GM12878 (cell line): ENCODE measurements at regions not wholly inside any gene's neighbourhood (a gene's known extent, or its start where the extent isn't known, plus 50 kb on each side); places are given as distances from the start of the nearest gene placed in this dataset.

Source experiments
- ATAC-seq: fragments of 200-7000 bp; cut with Tn5 transposase; 3 replicates; pipeline ENCODE4 v1.9.1; 2020; ENCODE audit warnings: mild to moderate bottlenecking, moderate library complexity
- BruUV-seq: library from RNA; stranded (reverse); fragments of 400-500 nt; replicated peaks from 2 replicates; lab custom pipeline; 2021; lab: Mats Ljungman, UMichigan
- CTCF ChIA-PET: fragments of 300-600 bp; sonication (Branson Sonifier 250); formaldehyde crosslinking; extraction: SDS; loops from one replicate; lab custom pipeline; 2021; ENCODE audit warnings: inconsistent platforms; lab: Yijun Ruan, JAX
- POLR2A ChIA-PET: fragments of 350-600 bp; formaldehyde crosslinking; extraction: SDS; loops from one replicate; lab custom pipeline; 2021; ENCODE audit warnings: inconsistent platforms; lab: Charles Lee
- RAD21 ChIA-PET: fragments of 300-600 bp; sonication (Branson Sonifier 250); formaldehyde crosslinking; loops from one replicate; lab custom pipeline; 2023; ENCODE audit warnings: antibody characterized with exemption; ENCODE audit not compliant: unreplicated experiment; lab: Charles Lee
- SMC1A ChIA-PET: fragments of 300-600 bp; sonication (Branson Sonifier 250); formaldehyde crosslinking; loops from one replicate; lab custom pipeline; 2023; ENCODE audit not compliant: unreplicated experiment, uncharacterized antibody; lab: Charles Lee
- DNase-seq: peaks from one replicate; pipeline ENCODE4 v3.0.0-alpha.2; 2011; ENCODE audit warnings: low read depth, low spot score
- FAIRE-seq: peaks from 3 replicates; lab custom pipeline; 2011; peaks lifted over from hg19 to GRCh38; lab: Jason Lieb, UNC
- H2AFZ ChIP-seq: 2 replicates; pipeline ENCODE4 v1.6.0; 2011; ENCODE audit warnings: low read depth, low read length, control low read depth; ENCODE audit not compliant: control insufficient read depth
- H3K27ac ChIP-seq: 2 replicates; pipeline ENCODE4 v1.5.1; 2011; ENCODE audit warnings: control low read depth; ENCODE audit not compliant: control insufficient read depth, insufficient read depth
- H3K27me3 ChIP-seq, 2 experiments: replicated peaks in 1 of 2; 2 replicates each; pipeline versions ENCODE4 v1.6.0 to v1.6.1; 2011; ENCODE audit warnings: low read length in 1 of 2; ENCODE audit not compliant: control insufficient read depth in 2 of 2, insufficient read depth in 2 of 2
- H3K36me3 ChIP-seq, 2 experiments: 2 replicates each; pipeline ENCODE4 v1.5.1; 2011; ENCODE audit warnings: low read length in 1 of 2; ENCODE audit not compliant: control insufficient read depth in 2 of 2, insufficient read depth in 2 of 2
- H3K4me1 ChIP-seq: 2 replicates; pipeline ENCODE4 v1.6.1; 2011; ENCODE audit warnings: mild to moderate bottlenecking, low read length, moderate library complexity, mixed read lengths; ENCODE audit not compliant: control insufficient read depth, insufficient read depth
- H3K4me2 ChIP-seq: 2 replicates; pipeline ENCODE4 v1.6.0; 2011; ENCODE audit warnings: control low read depth; ENCODE audit not compliant: control insufficient read depth, insufficient read depth
- H3K4me3 ChIP-seq: fragments of 200-600 bp; sonication (generic); 2 replicates; pipeline ENCODE4 v1.5.1; 2016
- H3K79me2 ChIP-seq: 2 replicates; pipeline ENCODE4 v1.6.0; 2011; ENCODE audit warnings: low read length; ENCODE audit not compliant: control insufficient read depth, insufficient read depth
- H3K9ac ChIP-seq: 2 replicates; pipeline ENCODE4 v1.8.0; 2011; ENCODE audit warnings: low read length, control low read depth, mixed read lengths; ENCODE audit not compliant: control insufficient read depth, insufficient read depth
- H3K9me3 ChIP-seq: replicated peaks from 3 replicates; pipeline ENCODE4 v1.5.1; 2011; ENCODE audit warnings: mild to moderate bottlenecking, low read length; ENCODE audit not compliant: control insufficient read depth, insufficient read depth
- H4K20me1 ChIP-seq: 2 replicates; pipeline ENCODE4 v1.6.0; 2011; ENCODE audit not compliant: control insufficient read depth, insufficient read depth
- CBFB ChIP-seq: IDR thresholded peaks from 2 replicates; pipeline ENCODE4 v1.6.1; 2016; ENCODE audit warnings: antibody characterized with exemption, low read depth
- EED ChIP-seq: sonication (generic); IDR thresholded peaks from 2 replicates; pipeline ENCODE4 v1.6.1; 2016; ENCODE audit warnings: antibody characterized with exemption, low read depth
- ETV6 ChIP-seq, 2 experiments: fragments of 450-650 bp in 1 of 2; IDR thresholded peaks in 1 of 2; conservative IDR thresholded peaks in 1 of 2; 2 replicates each; pipeline ENCODE4 v1.6.1; 2014; ENCODE audit warnings: antibody characterized with exemption in 1 of 2, borderline replicate concordance in 1 of 2, low read depth in 1 of 2, mild to moderate bottlenecking in 1 of 2, moderate library complexity in 1 of 2
- GABPA ChIP-seq: IDR thresholded peaks from 2 replicates; pipeline ENCODE4 v1.6.1; 2014; ENCODE audit warnings: antibody characterized with exemption, low read depth, mild to moderate bottlenecking, inconsistent platforms
- MYC ChIP-seq: IDR thresholded peaks from 2 replicates; pipeline ENCODE4 v1.6.1; 2011; ENCODE audit warnings: mild to moderate bottlenecking, low read length, moderate library complexity, inconsistent platforms; ENCODE audit not compliant: insufficient read depth, insufficient replicate concordance, insufficient read length, severe bottlenecking
- NR2C2 ChIP-seq: IDR thresholded peaks from 2 replicates; pipeline ENCODE4 v1.6.1; 2011; ENCODE audit warnings: borderline replicate concordance, low read depth; ENCODE audit not compliant: control insufficient read depth, insufficient read length
- RAD21 ChIP-seq: IDR thresholded peaks from 2 replicates; pipeline ENCODE4 v1.6.1; 2011; ENCODE audit warnings: mild to moderate bottlenecking, low read depth, low read length, moderate library complexity; ENCODE audit not compliant: insufficient read depth
- SMARCA5 ChIP-seq: fragments of 450-650 bp; IDR thresholded peaks from 2 replicates; pipeline ENCODE4 v1.6.1; 2017; ENCODE audit warnings: mild to moderate bottlenecking
- SPI1 ChIP-seq: IDR thresholded peaks from 2 replicates; pipeline ENCODE4 v1.6.1; 2011; ENCODE audit warnings: low read depth, mild to moderate bottlenecking, low read length, moderate library complexity, borderline replicate concordance; ENCODE audit not compliant: insufficient read depth
- SUPT20H ChIP-seq: IDR thresholded peaks from 2 replicates; pipeline ENCODE4 v1.6.1; 2011; ENCODE audit warnings: low read depth, mild to moderate bottlenecking, low read length, moderate library complexity, borderline replicate concordance; ENCODE audit not compliant: control insufficient read depth
- ZNF217 ChIP-seq: fragments of 450-650 bp; IDR thresholded peaks from 2 replicates; pipeline ENCODE4 v1.6.1; 2017; ENCODE audit warnings: antibody characterized with exemption, mild to moderate bottlenecking
- in situ Hi-C: fragments of 300-500 bp; cut with MboI; formaldehyde crosslinking; loops from 9 replicates; pipeline ENCODE4 v1.14.3; 2018; ENCODE audit warnings: mixed read lengths
- intact Hi-C: fragments of 100-400 bp; cut with micrococcal nuclease; formaldehyde crosslinking; loops from one replicate; pipeline ENCODE4 v1.14.2; 2022; ENCODE audit not compliant: unreplicated experiment
- TF ChIP-seq, protein P1 (sequence below): fragments of 450-650 bp; formaldehyde crosslinking; IDR thresholded peaks from 2 replicates; pipeline ENCODE4 v1.5.0; 2022; ENCODE audit warnings: mild to moderate bottlenecking, missing genetic modification characterization

DNA sequence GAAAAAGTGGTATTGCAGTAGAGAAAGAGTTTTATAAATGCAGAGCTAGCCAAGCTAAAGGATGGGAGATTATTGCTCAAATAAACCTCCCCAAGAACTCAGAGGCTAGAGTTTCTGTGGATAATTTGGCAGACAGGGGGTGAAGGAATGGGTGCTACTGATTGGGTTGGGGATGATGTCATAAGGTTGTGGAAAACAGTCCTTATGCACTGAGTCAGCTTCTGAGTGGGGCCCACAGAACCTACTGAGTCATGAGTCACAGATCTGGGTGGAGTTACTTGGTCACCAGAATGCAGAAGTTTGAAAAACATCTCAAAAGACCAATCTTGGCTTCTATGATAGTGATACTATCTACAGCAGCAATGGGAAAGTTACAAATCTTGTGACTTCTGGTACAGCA is 1146.7 kb downstream of the TYW1 start:
- no peak overlapping the region for H3K4me2 ChIP-seq
- CTCF ChIA-PET = no interaction called here

More for the DNA sequence above, 1146.7 kb downstream of the TYW1 start:
- no peaks in the 10 kb centered on the region for H4K20me1 ChIP-seq
- POLR2A ChIA-PET = no interaction called here
- no peaks in the 10 kb centered on the region for H3K27me3 ChIP-seq
- H3K36me3 ChIP-seq = no peaks in the 10 kb centered on the region
- in situ Hi-C loops = no loop called here
- no peak overlapping the region for H3K9ac ChIP-seq
- SMC1A ChIA-PET = no interaction called here
- RAD21 ChIA-PET = no interaction called here
- ATAC-seq (no peak), FAIRE-seq (no peak), DNase-seq (no peak)
- H3K4me3 ChIP-seq = no peak overlapping the region
- H3K4me1 ChIP-seq = no peaks in the 10 kb centered on the region
- no peak overlapping the region for H3K27ac ChIP-seq
- intact Hi-C loops = no loop called here
- H3K9me3 ChIP-seq = no peaks in the 10 kb centered on the region
- no peaks in the 10 kb centered on the region for H3K79me2 ChIP-seq
- no peak overlapping the region for H2AFZ ChIP-seq
- no TSS peak for BruUV-seq
- TF ChIP-seq NR2C2 = no peak
- TF ChIP-seq RAD21 = no peak
- TF ChIP-seq EED = no peak
- TF ChIP-seq ETV6 (conservative IDR thresholded peaks at IDR 0.05 in 1 of 2, IDR thresholded peaks at IDR 0.05 in 1 of 2; ENCODE audit: borderline replicate concordance in 1 of 2, low read depth in 1 of 2) = no peak
- TF ChIP-seq CBFB = no peak
- no peak for TF ChIP-seq SUPT20H
- TF ChIP-seq, protein P1, sequence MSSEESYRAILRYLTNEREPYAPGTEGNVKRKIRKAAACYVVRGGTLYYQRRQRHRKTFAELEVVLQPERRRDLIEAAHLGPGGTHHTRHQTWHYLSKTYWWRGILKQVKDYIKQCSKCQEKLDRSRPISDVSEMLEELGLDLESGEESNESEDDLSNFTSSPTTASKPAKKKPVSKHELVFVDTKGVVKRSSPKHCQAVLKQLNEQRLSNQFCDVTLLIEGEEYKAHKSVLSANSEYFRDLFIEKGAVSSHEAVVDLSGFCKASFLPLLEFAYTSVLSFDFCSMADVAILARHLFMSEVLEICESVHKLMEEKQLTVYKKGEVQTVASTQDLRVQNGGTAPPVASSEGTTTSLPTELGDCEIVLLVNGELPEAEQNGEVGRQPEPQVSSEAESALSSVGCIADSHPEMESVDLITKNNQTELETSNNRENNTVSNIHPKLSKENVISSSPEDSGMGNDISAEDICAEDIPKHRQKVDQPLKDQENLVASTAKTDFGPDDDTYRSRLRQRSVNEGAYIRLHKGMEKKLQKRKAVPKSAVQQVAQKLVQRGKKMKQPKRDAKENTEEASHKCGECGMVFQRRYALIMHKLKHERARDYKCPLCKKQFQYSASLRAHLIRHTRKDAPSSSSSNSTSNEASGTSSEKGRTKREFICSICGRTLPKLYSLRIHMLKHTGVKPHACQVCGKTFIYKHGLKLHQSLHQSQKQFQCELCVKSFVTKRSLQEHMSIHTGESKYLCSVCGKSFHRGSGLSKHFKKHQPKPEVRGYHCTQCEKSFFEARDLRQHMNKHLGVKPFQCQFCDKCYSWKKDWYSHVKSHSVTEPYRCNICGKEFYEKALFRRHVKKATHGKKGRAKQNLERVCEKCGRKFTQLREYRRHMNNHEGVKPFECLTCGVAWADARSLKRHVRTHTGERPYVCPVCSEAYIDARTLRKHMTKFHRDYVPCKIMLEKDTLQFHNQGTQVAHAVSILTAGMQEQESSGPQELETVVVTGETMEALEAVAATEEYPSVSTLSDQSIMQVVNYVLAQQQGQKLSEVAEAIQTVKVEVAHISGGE (CRISPR knock-in tag) = no peak
- TF ChIP-seq MYC = no peak
- no peak for TF ChIP-seq GABPA
- TF ChIP-seq SMARCA5 = no peak
- TF ChIP-seq ZNF217 = no peak
- no peak for TF ChIP-seq SPI1
- TF ChIP-seq, all 136 proteins: peak for 0
